BLaER1 treated with 17β-estradiol and CSF1 and Interleukin-3, amounts not matched to agents 10 nM and 100 nM (cell line): ENCODE measurements at regions not wholly inside any gene's neighbourhood (a gene's known extent, or its start where the extent isn't known, plus 50 kb on each side); places are given as distances from the start of the nearest gene placed in this dataset.

Experiments
- H3K27ac ChIP-seq, 11 experiments: shearing (Covaris generic); formaldehyde crosslinking; 2 replicates each; pipeline ENCODE4 v1.8.1; 2022
- H3K27me3 ChIP-seq, 11 experiments: shearing (Covaris generic); formaldehyde crosslinking; 2 replicates each; pipeline ENCODE4 v1.8.1; 2022
- H3K36me3 ChIP-seq, 11 experiments: shearing (Covaris generic); formaldehyde crosslinking; 2 replicates each; pipeline ENCODE4 v1.8.1; 2022
- H3K4me1 ChIP-seq, 10 experiments: shearing (Covaris generic); formaldehyde crosslinking; 2 replicates each; pipeline ENCODE4 v1.8.1; 2022
- H3K4me2 ChIP-seq, 11 experiments: shearing (Covaris generic); formaldehyde crosslinking; 2 replicates each; pipeline ENCODE4 v1.8.1; 2022
- H3K4me3 ChIP-seq, 10 experiments: shearing (Covaris generic); formaldehyde crosslinking; 2 replicates each; pipeline ENCODE4 v1.8.1; 2022
- H3K9ac ChIP-seq, 11 experiments: shearing (Covaris generic); formaldehyde crosslinking; 2 replicates each; pipeline ENCODE4 v1.8.1; 2022
- H3K9me3 ChIP-seq, 11 experiments: shearing (Covaris generic); formaldehyde crosslinking; replicated peaks in 1 of 11; 2 replicates each; pipeline ENCODE4 v1.8.1; 2022
- H4K20me1 ChIP-seq, 11 experiments: shearing (Covaris generic); formaldehyde crosslinking; 2 replicates each; pipeline ENCODE4 v1.8.1; 2022
- Cebpa-rat ChIP-seq, 11 experiments: shearing (Covaris generic); IDR thresholded peaks; 2 replicates each; pipeline ENCODE4 v1.8.1; 2022

DNA sequence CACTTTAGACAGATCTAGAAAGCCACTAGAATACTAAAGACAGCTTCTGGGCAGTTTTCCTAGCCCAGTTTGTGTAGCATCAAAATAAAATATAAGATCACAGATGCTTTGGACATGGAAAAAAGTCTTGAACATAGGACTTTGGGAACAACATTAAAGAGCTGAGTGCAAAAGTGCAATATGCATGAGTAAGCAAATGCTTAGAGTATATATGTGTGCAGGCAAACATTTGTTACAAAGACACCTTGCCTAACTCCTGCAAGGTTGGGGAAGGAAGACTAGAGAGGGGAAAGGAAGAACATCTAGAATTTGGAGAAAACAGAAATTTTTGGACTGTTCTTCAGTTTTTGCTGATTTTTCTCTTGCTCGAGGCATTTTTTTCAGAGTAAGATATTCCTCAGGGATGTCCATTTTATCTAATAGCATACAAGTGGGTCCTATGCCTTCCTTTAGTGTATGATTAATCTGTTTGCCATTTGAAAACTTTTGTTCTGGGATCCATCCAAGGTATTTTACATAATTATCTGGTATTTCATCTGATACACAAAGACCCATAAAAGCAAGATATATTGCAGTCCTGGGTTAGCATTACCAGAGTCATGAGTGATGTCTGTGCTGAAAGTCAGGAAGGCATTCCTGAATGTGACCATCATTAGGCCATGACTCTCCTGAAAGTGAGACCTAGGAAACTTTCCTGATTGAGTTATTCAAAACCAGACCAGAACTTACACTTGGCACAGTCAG is 142.0 kb upstream of the RGMB start:
- Histone ChIP-seq H3K27me3 (no peaks in the 10 kb centered on the region), H3K9ac (no peak overlapping the region), H3K4me1 (no peaks in the 10 kb centered on the region), H3K9me3 (no peaks in the 10 kb centered on the region; a peak in 1 of 22 replicates), H3K36me3 (no peaks in the 10 kb centered on the region), H3K27ac (no peak overlapping the region), H4K20me1 (no peaks in the 10 kb centered on the region), H3K4me3 (no peak overlapping the region), H3K4me2 (no peak overlapping the region)
- TF ChIP-seq Cebpa-rat (IDR thresholded peaks at IDR 0.05): no peak

DNA sequence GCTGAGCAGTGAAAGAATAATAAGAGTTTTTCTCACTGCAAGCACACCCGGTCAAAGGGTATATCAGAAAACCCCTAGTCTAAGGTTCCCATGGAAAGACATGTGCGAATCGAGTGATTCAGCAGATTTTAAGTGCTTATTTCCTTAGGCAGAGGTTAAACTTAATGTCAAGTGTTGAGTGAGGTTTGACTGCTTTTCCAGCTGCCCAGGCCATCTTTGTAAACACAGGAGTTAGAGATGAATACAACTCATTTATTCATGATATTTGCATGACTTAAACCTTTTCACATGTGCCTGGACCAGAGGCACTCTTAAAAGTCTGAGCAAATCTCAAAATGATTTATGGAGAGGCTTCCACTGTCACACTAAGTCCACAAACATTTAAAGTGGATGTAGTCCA is 137.8 kb upstream of the RGMB start:
- no peak for TF ChIP-seq Cebpa-rat (IDR thresholded peaks at IDR 0.05)
- H3K4me1 ChIP-seq: no peaks in the 10 kb centered on the region
- no peaks in the 10 kb centered on the region for H3K9me3 ChIP-seq
- no peak overlapping the region for H3K9ac ChIP-seq
- H3K4me3 ChIP-seq: no peak overlapping the region
- no peak overlapping the region for H3K27ac ChIP-seq
- no peaks in the 10 kb centered on the region for H3K36me3 ChIP-seq
- no peak overlapping the region for H3K4me2 ChIP-seq
- no peaks in the 10 kb centered on the region for H3K27me3 ChIP-seq
- no peaks in the 10 kb centered on the region for H4K20me1 ChIP-seq

DNA sequence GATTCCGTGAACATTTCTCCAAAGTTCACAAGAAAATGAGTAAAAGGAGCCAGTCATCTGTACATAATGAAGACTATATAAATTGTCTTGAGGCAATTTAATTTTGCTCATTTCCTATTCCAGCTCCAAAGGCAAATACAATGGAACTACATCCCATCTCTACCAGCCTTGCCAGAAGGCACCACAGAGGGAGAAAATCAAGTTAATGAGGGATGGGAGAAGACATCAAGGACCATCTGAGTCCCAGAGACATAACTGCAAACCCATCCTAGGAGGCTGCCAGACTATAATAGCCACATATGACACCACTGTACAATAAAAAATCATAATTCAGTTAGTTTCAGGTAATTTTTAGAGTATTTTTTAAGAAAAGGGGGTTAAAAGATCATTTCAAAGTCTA is 136.3 kb upstream of the RGMB start:
- Histone ChIP-seq H3K9me3 (no peaks in the 10 kb centered on the region), H3K36me3 (no peaks in the 10 kb centered on the region), H3K4me1 (no peaks in the 10 kb centered on the region), H4K20me1 (no peaks in the 10 kb centered on the region), H3K4me3 (no peak overlapping the region), H3K4me2 (no peak overlapping the region), H3K9ac (no peak overlapping the region), H3K27me3 (no peaks in the 10 kb centered on the region), H3K27ac (no peak overlapping the region)
- TF ChIP-seq Cebpa-rat (IDR thresholded peaks at IDR 0.05): no peak

DNA sequence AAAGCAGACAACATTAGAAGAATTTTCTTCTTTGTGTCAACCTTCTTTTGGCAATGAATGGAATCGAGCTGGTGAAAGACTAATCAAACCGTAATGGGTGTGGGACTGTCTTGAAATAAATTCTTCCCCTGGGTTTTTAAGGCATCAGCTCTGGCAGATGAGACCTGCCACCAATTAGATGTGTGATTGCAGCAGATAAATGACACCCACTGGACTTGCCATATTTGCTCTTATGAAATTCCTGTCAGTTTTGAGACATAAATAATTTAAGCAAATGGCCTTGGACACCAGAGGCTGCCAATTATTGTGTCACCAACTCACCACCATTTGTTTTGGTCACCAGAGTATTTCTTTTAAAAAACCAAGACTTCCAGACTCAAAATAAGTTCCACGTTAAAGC is 135.9 kb upstream of the RGMB start:
- H3K27ac ChIP-seq: no peak overlapping the region
- no peak overlapping the region for H3K9ac ChIP-seq
- no peaks in the 10 kb centered on the region for H3K9me3 ChIP-seq
- H3K36me3 ChIP-seq: no peaks in the 10 kb centered on the region
- H4K20me1 ChIP-seq: no peaks in the 10 kb centered on the region
- H3K27me3 ChIP-seq: no peaks in the 10 kb centered on the region
- no peak overlapping the region for H3K4me3 ChIP-seq
- H3K4me1 ChIP-seq: no peaks in the 10 kb centered on the region
- no peak overlapping the region for H3K4me2 ChIP-seq
- TF ChIP-seq Cebpa-rat (IDR thresholded peaks at IDR 0.05): no peak

DNA sequence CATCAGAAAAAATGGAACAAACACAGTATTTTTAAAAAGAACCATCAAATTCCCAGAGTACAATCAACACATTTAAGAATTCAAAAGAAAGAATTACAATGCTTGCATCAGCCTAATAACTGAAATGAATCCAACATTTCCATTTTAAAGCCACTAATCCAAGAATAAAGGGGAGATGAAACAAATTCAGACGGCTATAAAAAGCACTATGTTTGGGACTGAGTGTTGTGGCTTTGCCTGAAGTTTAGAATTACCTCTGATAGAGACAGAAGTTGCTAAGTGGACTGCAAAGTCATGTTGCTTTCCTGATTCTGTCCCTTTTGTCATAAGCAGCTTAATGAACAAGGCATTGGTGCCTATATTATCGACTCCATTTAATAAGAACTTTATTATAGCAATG is 135.4 kb upstream of the RGMB start:
- TF ChIP-seq Cebpa-rat (IDR thresholded peaks at IDR 0.05): no peak
- no peak overlapping the region for H3K4me3 ChIP-seq
- H3K27ac ChIP-seq: no peak overlapping the region
- no peaks in the 10 kb centered on the region for H3K9me3 ChIP-seq
- H3K27me3 ChIP-seq: no peaks in the 10 kb centered on the region
- H3K9ac ChIP-seq: no peak overlapping the region
- H4K20me1 ChIP-seq: no peaks in the 10 kb centered on the region
- no peaks in the 10 kb centered on the region for H3K36me3 ChIP-seq
- no peaks in the 10 kb centered on the region for H3K4me1 ChIP-seq
- no peak overlapping the region for H3K4me2 ChIP-seq

DNA sequence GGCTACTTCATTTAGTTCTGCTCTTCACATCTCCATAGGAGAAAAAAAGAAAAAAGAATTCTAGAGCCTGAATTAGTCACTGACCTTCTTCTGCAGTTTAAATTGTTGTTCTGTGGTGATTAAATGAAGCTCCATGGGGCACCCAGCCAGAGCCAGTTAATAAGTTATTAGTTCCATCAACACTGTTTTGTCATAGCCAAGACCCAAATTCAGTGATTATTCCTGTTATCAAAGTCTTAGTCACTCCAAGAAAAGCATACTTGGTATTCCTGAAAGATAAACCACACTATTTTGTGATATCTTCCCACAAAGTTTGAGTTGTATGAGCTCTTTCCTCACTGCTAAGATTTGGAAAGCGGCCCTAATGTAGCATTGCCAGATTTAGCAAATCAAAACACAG is 134.8 kb upstream of the RGMB start:
- Histone ChIP-seq H3K9ac (no peak overlapping the region), H3K27ac (no peak overlapping the region), H3K4me3 (no peak overlapping the region), H4K20me1 (no peaks in the 10 kb centered on the region), H3K4me2 (no peak overlapping the region), H3K4me1 (no peaks in the 10 kb centered on the region), H3K27me3 (no peaks in the 10 kb centered on the region), H3K9me3 (no peaks in the 10 kb centered on the region), H3K36me3 (no peaks in the 10 kb centered on the region)
- TF ChIP-seq Cebpa-rat (IDR thresholded peaks at IDR 0.05): no peak

DNA sequence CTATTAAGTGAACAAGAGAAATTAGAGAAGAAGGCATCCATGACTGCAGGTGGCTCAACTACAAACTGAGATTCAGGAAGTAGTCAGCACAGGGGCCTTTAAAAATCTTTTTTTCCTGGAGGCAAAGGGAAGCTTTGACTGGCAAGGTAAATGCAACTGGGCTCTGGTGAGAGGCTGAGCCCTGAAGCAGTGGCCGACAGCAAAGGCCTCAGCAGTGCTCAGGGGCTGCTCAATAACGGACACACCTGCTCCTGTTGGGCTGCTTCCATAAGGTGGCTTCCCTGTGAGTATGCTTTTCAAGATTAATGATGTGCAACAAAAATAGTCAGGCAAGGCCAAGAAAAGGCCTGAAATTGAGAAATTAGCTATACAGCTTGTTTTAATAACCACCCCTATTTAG is 134.2 kb upstream of the RGMB start:
- no peak overlapping the region for H3K27ac ChIP-seq
- no peak overlapping the region for H3K9ac ChIP-seq
- no peak overlapping the region for H3K4me2 ChIP-seq
- no peak overlapping the region for H3K4me3 ChIP-seq
- no peaks in the 10 kb centered on the region for H4K20me1 ChIP-seq
- no peaks in the 10 kb centered on the region for H3K4me1 ChIP-seq
- H3K9me3 ChIP-seq: no peaks in the 10 kb centered on the region
- no peaks in the 10 kb centered on the region for H3K36me3 ChIP-seq
- no peaks in the 10 kb centered on the region for H3K27me3 ChIP-seq
- no peak for TF ChIP-seq Cebpa-rat (IDR thresholded peaks at IDR 0.05)

DNA sequence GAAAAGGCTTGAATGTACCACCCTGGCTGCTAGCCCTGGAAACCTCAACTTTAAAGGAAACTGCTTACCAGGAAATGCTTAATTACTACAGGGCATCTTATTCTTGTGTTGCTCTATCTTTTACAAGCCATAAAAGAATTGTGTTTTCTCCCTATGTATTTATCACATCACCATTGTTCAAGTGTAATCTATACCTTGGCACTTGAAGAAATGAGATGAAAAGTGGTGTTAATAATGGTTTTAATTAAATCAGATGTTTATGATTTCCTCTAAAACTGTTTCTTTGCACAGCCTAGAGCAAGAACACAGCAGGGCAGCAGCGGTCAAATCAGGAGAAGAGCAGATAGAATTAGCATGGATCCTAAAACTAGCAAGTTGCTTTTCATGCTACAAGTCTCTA is 131.8 kb upstream of the RGMB start:
- H3K4me3 ChIP-seq: no peak overlapping the region
- H3K27me3 ChIP-seq: no peaks in the 10 kb centered on the region
- H3K9me3 ChIP-seq: no peaks in the 10 kb centered on the region
- no peak for TF ChIP-seq Cebpa-rat (IDR thresholded peaks at IDR 0.05)
- H3K4me1 ChIP-seq: no peaks in the 10 kb centered on the region
- no peaks in the 10 kb centered on the region for H3K36me3 ChIP-seq
- H3K9ac ChIP-seq: no peak overlapping the region
- H3K4me2 ChIP-seq: no peak overlapping the region
- no peak overlapping the region for H3K27ac ChIP-seq
- no peaks in the 10 kb centered on the region for H4K20me1 ChIP-seq

DNA sequence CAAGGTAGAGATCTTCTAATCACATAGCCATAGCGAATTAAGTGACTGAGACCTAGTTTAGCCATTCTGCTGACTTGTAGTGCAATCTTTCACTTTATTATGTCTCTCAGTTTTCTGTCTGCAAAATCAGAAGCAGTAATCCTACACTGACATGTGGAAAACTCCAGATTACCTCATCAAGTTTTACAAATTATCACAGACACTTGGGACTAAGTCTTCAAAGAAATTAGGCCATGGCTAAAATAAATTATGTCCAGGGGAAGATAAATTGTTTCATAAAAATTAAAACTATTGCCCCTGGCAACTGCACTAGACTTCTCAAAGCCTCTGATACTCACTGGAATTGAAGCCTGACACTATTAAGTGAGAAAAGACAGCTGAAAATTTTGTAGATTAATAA is 129.9 kb upstream of the RGMB start:
- H3K27ac ChIP-seq: no peak overlapping the region
- no peak for TF ChIP-seq Cebpa-rat (IDR thresholded peaks at IDR 0.05)
- no peaks in the 10 kb centered on the region for H3K9me3 ChIP-seq
- no peak overlapping the region for H3K4me3 ChIP-seq
- no peak overlapping the region for H3K4me2 ChIP-seq
- no peaks in the 10 kb centered on the region for H3K27me3 ChIP-seq
- H3K9ac ChIP-seq: no peak overlapping the region
- no peaks in the 10 kb centered on the region for H4K20me1 ChIP-seq
- H3K4me1 ChIP-seq: no peaks in the 10 kb centered on the region
- H3K36me3 ChIP-seq: no peaks in the 10 kb centered on the region

DNA sequence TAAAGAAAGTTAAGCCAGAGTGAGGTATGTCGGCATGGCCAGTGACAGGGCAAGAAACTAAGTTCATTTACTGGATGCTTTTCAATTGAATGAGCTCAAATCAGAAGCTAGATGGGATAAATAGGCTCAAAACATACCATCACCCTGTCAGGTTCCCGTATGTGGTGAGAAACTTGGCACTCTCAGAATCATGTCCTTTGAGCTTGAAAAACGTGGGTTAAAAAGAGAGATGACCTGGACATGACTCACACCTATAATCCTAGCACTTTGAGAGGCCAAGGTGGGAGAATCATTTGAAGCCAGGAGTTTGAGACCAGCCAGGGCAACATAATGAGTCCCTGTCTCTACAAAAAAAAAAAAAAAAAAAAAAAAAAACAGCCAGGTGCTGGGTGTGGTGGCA is 121.7 kb upstream of the RGMB start:
- Histone ChIP-seq H3K4me1 (no peaks in the 10 kb centered on the region), H3K36me3 (no peaks in the 10 kb centered on the region), H3K9ac (no peak overlapping the region), H3K4me2 (no peak overlapping the region), H3K4me3 (no peak overlapping the region), H3K9me3 (no peaks in the 10 kb centered on the region), H4K20me1 (no peaks in the 10 kb centered on the region), H3K27ac (no peak overlapping the region), H3K27me3 (no peaks in the 10 kb centered on the region)
- TF ChIP-seq Cebpa-rat (IDR thresholded peaks at IDR 0.05): no peak
